Panc1 (cell line): ENCODE measurements at regions not wholly inside any gene's neighbourhood (a gene's known extent, or its start where the extent isn't known, plus 50 kb on each side); places are given as distances from the start of the nearest gene placed in this dataset.

ENCODE experiments used
- ATAC-seq: fragments of 200-7000 bp; cut with Tn5 transposase; 2 replicates; pipeline ENCODE4 v1.9.1; 2020; ENCODE audit warnings: mild to moderate bottlenecking, moderate library complexity
- BruUV-seq: library from RNA; stranded (reverse); fragments of 400-500 nt; replicated peaks from 2 replicates; lab custom pipeline; 2021; lab: Mats Ljungman, UMichigan
- CTCF ChIA-PET: fragments of 300-600 bp; sonication (Branson Sonifier 250); formaldehyde crosslinking; loops from one replicate; lab custom pipeline; 2022; ENCODE audit warnings: antibody characterized with exemption; lab: Charles Lee
- POLR2A ChIA-PET: fragments of 300-600 bp; sonication (Branson Sonifier 250); formaldehyde crosslinking; loops from one replicate; lab custom pipeline; 2022; ENCODE audit warnings: antibody characterized with exemption; lab: Charles Lee
- DNase-seq: peaks from one replicate; pipeline ENCODE4 v3.0.0-alpha.2; 2010; ENCODE audit warnings: low read depth, low spot score
- H3K27ac ChIP-seq: 2 replicates; pipeline ENCODE4 v1.5.1; 2011; ENCODE audit warnings: mild to moderate bottlenecking, low read length, inconsistent platforms
- H3K27me3 ChIP-seq: fragments of 200-500 bp; sonication (Bioruptor generic); 2 replicates; pipeline ENCODE4 v1.6.0; 2014; ENCODE audit warnings: low read length, inconsistent platforms; ENCODE audit not compliant: control insufficient read depth, insufficient read depth
- H3K36me3 ChIP-seq: fragments of 200-500 bp; sonication (Bioruptor generic); 2 replicates; pipeline ENCODE4 v1.5.1; 2014; ENCODE audit warnings: inconsistent platforms, mild to moderate bottlenecking, low read length, moderate library complexity; ENCODE audit not compliant: control insufficient read depth, insufficient read depth
- H3K4me1 ChIP-seq: 2 replicates; pipeline ENCODE4 v1.5.1; 2011; ENCODE audit warnings: inconsistent platforms, mild to moderate bottlenecking, low read length, moderate library complexity; ENCODE audit not compliant: control insufficient read depth, insufficient read depth
- H3K4me3 ChIP-seq, 2 experiments: 2 replicates each; pipeline ENCODE4 v1.5.1; 2011 to 2012; ENCODE audit warnings: low read depth in 2 of 2, low read length in 2 of 2, mild to moderate bottlenecking in 2 of 2, inconsistent platforms in 1 of 2, moderate library complexity in 1 of 2
- H3K9me3 ChIP-seq: fragments of 200-500 bp; sonication (Bioruptor generic); 2 replicates; pipeline ENCODE4 v1.5.1; 2014; ENCODE audit warnings: low read depth, mild to moderate bottlenecking, inconsistent platforms, low read length, moderate library complexity; ENCODE audit not compliant: control insufficient read depth, insufficient read depth
- CTCF ChIP-seq: fragments of 450-650 bp; IDR thresholded peaks from 2 replicates; pipeline ENCODE4 v1.5.1; 2017; ENCODE audit warnings: mild to moderate bottlenecking
- POLR2AphosphoS5 ChIP-seq: IDR thresholded peaks from 2 replicates; pipeline ENCODE4 v1.6.1; 2012; ENCODE audit warnings: mild to moderate bottlenecking, low read depth, low read length, moderate library complexity
- REST ChIP-seq, 2 experiments: IDR thresholded peaks; 2 replicates each; pipeline ENCODE4 v1.6.1; 2011 to 2012; ENCODE audit warnings: low read depth in 2 of 2, control low read depth in 1 of 2, low read length in 1 of 2, mild to moderate bottlenecking in 1 of 2, moderate library complexity in 1 of 2; ENCODE audit not compliant: insufficient read depth in 1 of 2
- SIN3A ChIP-seq: IDR thresholded peaks from 2 replicates; pipeline ENCODE4 v1.6.1; 2012; ENCODE audit warnings: low read depth, mild to moderate bottlenecking, low read length, moderate library complexity, borderline replicate concordance; ENCODE audit not compliant: insufficient read depth
- TCF7L2 ChIP-seq: IDR thresholded peaks from 2 replicates; pipeline ENCODE4 v1.6.1; 2011; ENCODE audit warnings: mild to moderate bottlenecking, low read depth, low read length, inconsistent platforms
- in situ Hi-C: cut with HindIII; loops from 2 replicates; pipeline ENCODE4 v1.10.0; 2016; ENCODE audit warnings: low sequenced_read_pairs, low pct_unique_long_range_greater_than_20kb
- intact Hi-C: fragments of 100-400 bp; cut with micrococcal nuclease; formaldehyde crosslinking; loops from one replicate; pipeline ENCODE4 v1.10.0; 2022; ENCODE audit not compliant: unreplicated experiment

GRCh38 chr7:110372685-110373084 is 718.2 kb upstream of the LRRN3 start:
- H3K27ac ChIP-seq, result no peak overlapping the region
- H3K4me3 ChIP-seq, result no peak overlapping the region
- DNase-seq, result no peak
- CTCF ChIA-PET, result no interaction called here
- no peaks in the 10 kb centered on the region for H3K36me3 ChIP-seq
- no peaks in the 10 kb centered on the region for H3K4me1 ChIP-seq
- in situ Hi-C loops, result no loop called here
- TF ChIP-seq POLR2AphosphoS5, result no peak
- TF ChIP-seq SIN3A, result no peak
- TF ChIP-seq REST (IDR thresholded peaks at IDR 0.05; ENCODE audit: insufficient read depth in 1 of 2, low read depth in 2 of 2, low read length in 1 of 2), result no peak
- TF ChIP-seq CTCF, result no peak
- TF ChIP-seq TCF7L2, result no peak
- H3K27me3 ChIP-seq, result no peaks in the 10 kb centered on the region
- ATAC-seq, result no peak
- 0 out of 2 replicates have a peak, but pooled peaks cover 2% of the 10 kb centered on the region for H3K9me3 ChIP-seq
- intact Hi-C loops, result no loop called here
- POLR2A ChIA-PET, result no interaction called here
- BruUV-seq, result no TSS peak

- in situ Hi-C loops, result no loop called here
- H3K9me3 ChIP-seq, result 0 out of 2 replicates have a peak, but pooled peaks cover 2% of the 10 kb centered on the region
- no peak overlapping the region for H3K27ac ChIP-seq
- intact Hi-C loops, result no loop called here
- no peaks in the 10 kb centered on the region for H3K4me1 ChIP-seq
- H3K27me3 ChIP-seq, result no peaks in the 10 kb centered on the region
- H3K36me3 ChIP-seq, result no peaks in the 10 kb centered on the region
- ChIA-PET POLR2A (no interaction called here), CTCF (no interaction called here)
- no TSS peak for BruUV-seq
- ATAC-seq (no peak), DNase-seq (no peak)
- H3K4me3 ChIP-seq, result no peak overlapping the region
- no peak for TF ChIP-seq SIN3A
- no peak for TF ChIP-seq CTCF
- TF ChIP-seq REST (IDR thresholded peaks at IDR 0.05; ENCODE audit: insufficient read depth in 1 of 2, low read depth in 2 of 2, low read length in 1 of 2), result no peak
- TF ChIP-seq TCF7L2, result no peak
- no peak for TF ChIP-seq POLR2AphosphoS5
Measured at GRCh38 chr7:110373416-110373815, 717.5 kb upstream of the LRRN3 start.
